ENCODE measurements at regions not wholly inside any gene's neighbourhood (a gene's known extent, or its start where the extent isn't known, plus 50 kb on each side); places are given as distances from the start of the nearest gene placed in this dataset.

- Histone ChIP-seq H2AFZ (ENCODE audit: low read length) (no peak overlapping the region), H3K4me3 (ENCODE audit: low read length, poor library complexity, severe bottlenecking) (no peak overlapping the region), H3K9me2 (replicated peaks; ENCODE audit: low read depth, low read length) (no peaks in the 10 kb centered on the region), H3K36me3 (ENCODE audit: insufficient read depth, low read length) (no peaks in the 10 kb centered on the region), H4K20me1 (ENCODE audit: insufficient read depth, low read length, poor library complexity, severe bottlenecking) (no peaks in the 10 kb centered on the region), H3K27me3 (ENCODE audit: insufficient read depth, low read length, poor library complexity, severe bottlenecking) (no peaks in the 10 kb centered on the region), H3K4me2 (ENCODE audit: low read depth, low read length, poor library complexity, severe bottlenecking) (no peak overlapping the region), H3K9ac (ENCODE audit: low read depth, low read length, poor library complexity, severe bottlenecking) (no peak overlapping the region), H3K79me2 (ENCODE audit: insufficient read depth, low read length) (no peaks in the 10 kb centered on the region), H3K9me3 (ENCODE audit: insufficient read depth, low read depth, low read length) (no peaks in the 10 kb centered on the region), H3K4me1 (ENCODE audit: insufficient read depth, low read length, poor library complexity, severe bottlenecking) (no peaks in the 10 kb centered on the region), H3F3A (ENCODE audit: low read depth) (no peaks in the 10 kb centered on the region)
- TF ChIP-seq CTCF (conservative IDR thresholded peaks at IDR 0.05; ENCODE audit: low read length), result no peak
- TF ChIP-seq EZH2phosphoT487 (IDR thresholded peaks at IDR 0.05; ENCODE audit: borderline replicate concordance), result no peak
Observed at GRCh38 chr12:30417697-30418231, 277.9 kb downstream of the IPO8 start.

- TF ChIP-seq CTCF (conservative IDR thresholded peaks at IDR 0.05; ENCODE audit: low read length) (no peak), EZH2phosphoT487 (IDR thresholded peaks at IDR 0.05; ENCODE audit: borderline replicate concordance) (no peak)
- no peak overlapping the region for H3K4me2 ChIP-seq (ENCODE audit: low read depth, low read length, poor library complexity, severe bottlenecking)
- no peaks in the 10 kb centered on the region for H3K36me3 ChIP-seq (ENCODE audit: insufficient read depth, low read length)
- H3K9me2 ChIP-seq (replicated peaks; ENCODE audit: low read depth, low read length), result no peaks in the 10 kb centered on the region
- no peak overlapping the region for H3K4me3 ChIP-seq (ENCODE audit: low read length, poor library complexity, severe bottlenecking)
- no peaks in the 10 kb centered on the region for H4K20me1 ChIP-seq (ENCODE audit: insufficient read depth, low read length, poor library complexity, severe bottlenecking)
- H3K9me3 ChIP-seq (ENCODE audit: insufficient read depth, low read depth, low read length), result no peaks in the 10 kb centered on the region
- no peaks in the 10 kb centered on the region for H3K79me2 ChIP-seq (ENCODE audit: insufficient read depth, low read length)
- H3K9ac ChIP-seq (ENCODE audit: low read depth, low read length, poor library complexity, severe bottlenecking), result no peak overlapping the region
- H3K27me3 ChIP-seq (ENCODE audit: insufficient read depth, low read length, poor library complexity, severe bottlenecking), result no peaks in the 10 kb centered on the region
- H3F3A ChIP-seq (ENCODE audit: low read depth), result no peaks in the 10 kb centered on the region
- no peaks in the 10 kb centered on the region for H3K4me1 ChIP-seq (ENCODE audit: insufficient read depth, low read length, poor library complexity, severe bottlenecking)
- H2AFZ ChIP-seq (ENCODE audit: low read length), result no peak overlapping the region
Observed at GRCh38 chr12:30416631-30417030, 279.0 kb downstream of the IPO8 start.

- no peak overlapping the region for H3K9ac ChIP-seq (ENCODE audit: low read depth, low read length, poor library complexity, severe bottlenecking)
- no peak overlapping the region for H2AFZ ChIP-seq (ENCODE audit: low read length)
- no peaks in the 10 kb centered on the region for H3K9me3 ChIP-seq (ENCODE audit: insufficient read depth, low read depth, low read length)
- no peaks in the 10 kb centered on the region for H3K4me1 ChIP-seq (ENCODE audit: insufficient read depth, low read length, poor library complexity, severe bottlenecking)
- H3K27me3 ChIP-seq (ENCODE audit: insufficient read depth, low read length, poor library complexity, severe bottlenecking), result no peaks in the 10 kb centered on the region
- TF ChIP-seq CTCF (conservative IDR thresholded peaks at IDR 0.05; ENCODE audit: low read length) (no peak), EZH2phosphoT487 (IDR thresholded peaks at IDR 0.05; ENCODE audit: borderline replicate concordance) (no peak)
- H3K79me2 ChIP-seq (ENCODE audit: insufficient read depth, low read length), result no peaks in the 10 kb centered on the region
- H3K4me3 ChIP-seq (ENCODE audit: low read length, poor library complexity, severe bottlenecking), result no peak overlapping the region
- no peaks in the 10 kb centered on the region for H3K36me3 ChIP-seq (ENCODE audit: insufficient read depth, low read length)
- no peak overlapping the region for H3K4me2 ChIP-seq (ENCODE audit: low read depth, low read length, poor library complexity, severe bottlenecking)
- no peaks in the 10 kb centered on the region for H3F3A ChIP-seq (ENCODE audit: low read depth)
- H4K20me1 ChIP-seq (ENCODE audit: insufficient read depth, low read length, poor library complexity, severe bottlenecking), result no peaks in the 10 kb centered on the region
- H3K9me2 ChIP-seq (replicated peaks; ENCODE audit: low read depth, low read length), result no peaks in the 10 kb centered on the region
Observed at GRCh38 chr12:30415777-30416176, 279.9 kb downstream of the IPO8 start.

Measured in Loucy (cell line).